ENCODE measurements at regions not wholly inside any gene's neighbourhood (a gene's known extent, or its start where the extent isn't known, plus 50 kb on each side); places are given as distances from the start of the nearest gene placed in this dataset.

GRCh38 chr17:69870091-69870530 lies 204.9 kb upstream of the KCNJ16 start:
- Histone ChIP-seq H3K36me3 (no peaks in the 10 kb centered on the region), H3K9me3 (no peaks in the 10 kb centered on the region), H3K27ac (no peak overlapping the region), H3K4me3 (no peak overlapping the region), H3K27me3 (no peaks in the 10 kb centered on the region), H3K4me1 (peaks cover 3% of the 10 kb centered on the region)
- WGBS, result 92% methylated on average over 1 of the region's 1 CpG
- DNase-seq (ENCODE audit: low spot score in 2 of 2), result no peak
- no peak for TF ChIP-seq POLR2A (IDR thresholded peaks at IDR 0.05)
- TF ChIP-seq EP300 (IDR thresholded peaks at IDR 0.05), result no peak

- Histone ChIP-seq H3K36me3 (no peaks in the 10 kb centered on the region), H3K4me1 (peaks cover 3% of the 10 kb centered on the region), H3K9me3 (no peaks in the 10 kb centered on the region), H3K4me3 (no peak overlapping the region), H3K27ac (no peak overlapping the region), H3K27me3 (no peaks in the 10 kb centered on the region)
- 48% methylated on average over 3 of the region's 3 CpGs for WGBS
- no peak for DNase-seq (ENCODE audit: low spot score in 2 of 2)
- TF ChIP-seq EP300 (IDR thresholded peaks at IDR 0.05) (no peak), POLR2AphosphoS5 (IDR thresholded peaks at IDR 0.05) (no peak), CTCF (IDR thresholded peaks at IDR 0.05) (no peak), POLR2A (IDR thresholded peaks at IDR 0.05) (no peak)
Measured at GRCh38 chr17:69870751-69871199, 204.2 kb upstream of the KCNJ16 start.

GRCh38 chr17:69871318-69871717 lies 203.7 kb upstream of the KCNJ16 start:
- H3K36me3 ChIP-seq, result no peaks in the 10 kb centered on the region
- WGBS, result 94% methylated on average over 3 of the region's 3 CpGs
- DNase-seq (ENCODE audit: low spot score in 2 of 2), result no peak
- H3K27ac ChIP-seq, result no peak overlapping the region
- no peaks in the 10 kb centered on the region for H3K9me3 ChIP-seq
- no peaks in the 10 kb centered on the region for H3K27me3 ChIP-seq
- H3K4me1 ChIP-seq, result peaks cover 3% of the 10 kb centered on the region
- TF ChIP-seq CTCF (IDR thresholded peaks at IDR 0.05) (no peak), EP300 (IDR thresholded peaks at IDR 0.05) (no peak), POLR2A (IDR thresholded peaks at IDR 0.05) (no peak), POLR2AphosphoS5 (IDR thresholded peaks at IDR 0.05) (no peak)
- no peak overlapping the region for H3K4me3 ChIP-seq

- Histone ChIP-seq H3K36me3 (no peaks in the 10 kb centered on the region), H3K4me1 (peaks cover 3% of the 10 kb centered on the region), H3K27ac (no peak overlapping the region), H3K4me3 (no peak overlapping the region), H3K27me3 (no peaks in the 10 kb centered on the region), H3K9me3 (no peaks in the 10 kb centered on the region)
- 98% methylated on average over 3 of the region's 3 CpGs for WGBS
- TF ChIP-seq POLR2AphosphoS5 (IDR thresholded peaks at IDR 0.05), result no peak
- TF ChIP-seq EP300 (IDR thresholded peaks at IDR 0.05), result no peak
- TF ChIP-seq CTCF (IDR thresholded peaks at IDR 0.05), result no peak
- TF ChIP-seq POLR2A (IDR thresholded peaks at IDR 0.05), result no peak
- DNase-seq (ENCODE audit: low spot score in 2 of 2), result no peak
Measured at GRCh38 chr17:69872675-69873262, 202.3 kb upstream of the KCNJ16 start.

GRCh38 chr17:69874175-69874670 lies 200.8 kb upstream of the KCNJ16 start:
- Histone ChIP-seq H3K9me3 (no peaks in the 10 kb centered on the region), H3K4me1 (peaks cover 3% of the 10 kb centered on the region), H3K27me3 (no peaks in the 10 kb centered on the region), H3K36me3 (no peaks in the 10 kb centered on the region), H3K4me3 (no peak overlapping the region), H3K27ac (no peak overlapping the region)
- no peak for DNase-seq (ENCODE audit: low spot score in 2 of 2)
- TF ChIP-seq EP300 (IDR thresholded peaks at IDR 0.05), result no peak
- no peak for TF ChIP-seq POLR2A (IDR thresholded peaks at IDR 0.05)
- TF ChIP-seq POLR2AphosphoS5 (IDR thresholded peaks at IDR 0.05), result no peak
- no peak for TF ChIP-seq CTCF (IDR thresholded peaks at IDR 0.05)

GRCh38 chr17:69876757-69877156 lies 198.3 kb upstream of the KCNJ16 start:
- TF ChIP-seq POLR2AphosphoS5 (IDR thresholded peaks at IDR 0.05), result no peak
- TF ChIP-seq CTCF (IDR thresholded peaks at IDR 0.05), result no peak
- TF ChIP-seq EP300 (IDR thresholded peaks at IDR 0.05), result no peak
- TF ChIP-seq POLR2A (IDR thresholded peaks at IDR 0.05), result no peak

More at GRCh38 chr17:69876757-69877156, 198.3 kb upstream of the KCNJ16 start:
- Histone ChIP-seq H3K36me3 (no peaks in the 10 kb centered on the region), H3K27me3 (no peaks in the 10 kb centered on the region), H3K4me1 (peaks cover 3% of the 10 kb centered on the region), H3K4me3 (no peak overlapping the region), H3K27ac (no peak overlapping the region), H3K9me3 (no peaks in the 10 kb centered on the region)
- DNase-seq (ENCODE audit: low spot score in 2 of 2), result no peak

Measured in suprapubic skin (tissue), 4 donors.